Hematopoietic multipotent progenitor cell treated with erythropoietin and hydrocortisone succinate and interleukin-3 and kit ligand, for 15 days (in vitro differentiated cells): ENCODE measurements at regions not wholly inside any gene's neighbourhood (a gene's known extent, or its start where the extent isn't known, plus 50 kb on each side); places are given as distances from the start of the nearest gene placed in this dataset.

Experiments used
- DNase-seq: peaks from one replicate; pipeline ENCODE4 v3.0.0-alpha.2; 2015; ENCODE audit warnings: low spot score

GRCh38 chr6:71481011-71481410 is 192.4 kb downstream of the OGFRL1 start:
- DNase-seq: no peak

- DNase-seq: no peak
Measured at GRCh38 chr6:71481801-71482200, 193.2 kb downstream of the OGFRL1 start.

GRCh38 chr6:71482742-71483141 is 194.1 kb downstream of the OGFRL1 start:
- DNase-seq: no peak

GRCh38 chr6:71486461-71486860 is 197.8 kb downstream of the OGFRL1 start:
- no peak for DNase-seq

- no peak for DNase-seq
Measured at GRCh38 chr6:71488186-71488585, 199.6 kb downstream of the OGFRL1 start.

- DNase-seq: no peak
Measured at GRCh38 chr6:71489736-71490135, 201.1 kb downstream of the OGFRL1 start.

GRCh38 chr6:71490876-71491275 is 202.3 kb downstream of the OGFRL1 start:
- DNase-seq: no peak

GRCh38 chr6:71491844-71492243 is 203.2 kb downstream of the OGFRL1 start:
- DNase-seq: no peak

GRCh38 chr6:71492668-71493067 is 204.1 kb downstream of the OGFRL1 start:
- no peak for DNase-seq

GRCh38 chr6:71496018-71496721 is 207.6 kb downstream of the OGFRL1 start:
- no peak for DNase-seq

GRCh38 chr6:71496722-71497033 is 208.1 kb downstream of the OGFRL1 start:
- DNase-seq: no peak

GRCh38 chr6:71498638-71499037 is 210.0 kb downstream of the OGFRL1 start:
- no peak for DNase-seq

- DNase-seq: no peak
Measured at GRCh38 chr6:71499667-71500066, 211.1 kb downstream of the OGFRL1 start.

GRCh38 chr6:71502168-71502567 is 213.6 kb downstream of the OGFRL1 start:
- DNase-seq: no peak

GRCh38 chr6:71502956-71503355 is 214.3 kb downstream of the OGFRL1 start:
- no peak for DNase-seq

GRCh38 chr6:71507183-71507582 is 218.6 kb downstream of the OGFRL1 start:
- no peak for DNase-seq

GRCh38 chr6:71509191-71510005 is 220.8 kb downstream of the OGFRL1 start:
- DNase-seq: no peak

- no peak for DNase-seq
Measured at GRCh38 chr6:71510057-71510713, 221.6 kb downstream of the OGFRL1 start.

- no peak for DNase-seq
Measured at GRCh38 chr6:71510856-71511255, 222.2 kb downstream of the OGFRL1 start.

- no peak for DNase-seq
Measured at GRCh38 chr6:71512256-71512655, 223.6 kb downstream of the OGFRL1 start.

GRCh38 chr6:71513036-71513435 is 224.4 kb downstream of the OGFRL1 start:
- DNase-seq: no peak

GRCh38 chr6:71523548-71523947 is 234.9 kb downstream of the OGFRL1 start:
- DNase-seq: no peak

- no peak for DNase-seq
Measured at GRCh38 chr6:71524201-71524600, 235.6 kb downstream of the OGFRL1 start.
